ENCODE measurements at regions not wholly inside any gene's neighbourhood (a gene's known extent, or its start where the extent isn't known, plus 50 kb on each side); places are given as distances from the start of the nearest gene placed in this dataset.

- H3K4me1 ChIP-seq (ENCODE audit: control insufficient read depth in 2 of 2, insufficient read depth in 2 of 2, low read length in 2 of 2): no peaks in the 10 kb centered on the region
- no peak overlapping the region for H3K4me3 ChIP-seq (ENCODE audit: low read length in 2 of 2)
- no peaks in the 10 kb centered on the region for H3K36me3 ChIP-seq (ENCODE audit: control insufficient read depth in 2 of 2, insufficient read depth in 2 of 2, low read length in 1 of 2)
- WGBS: 94% methylated on average over 2 of the region's 2 CpGs
- no peak overlapping the region for H3K27ac ChIP-seq (ENCODE audit: low read depth in 1 of 2, low read length in 1 of 2)
- peaks cover 0 to 2% of the 10 kb centered on the region in 2 donors for H3K9me3 ChIP-seq (ENCODE audit: control insufficient read depth in 2 of 2, insufficient read depth in 1 of 2, low read length in 1 of 2)
- no peaks in the 10 kb centered on the region for H3K27me3 ChIP-seq (ENCODE audit: control insufficient read depth in 2 of 2, insufficient read depth in 1 of 2, low read length in 1 of 2)
- no peak for DNase-seq (ENCODE audit: low read depth in 6 of 9, low spot score in 9 of 9)
Observed at GRCh38 chr13:34358811-34359513, 541.0 kb downstream of the RFC3 start.

GRCh38 chr13:34360702-34361101 is 542.8 kb downstream of the RFC3 start:
- H3K36me3 ChIP-seq (ENCODE audit: control insufficient read depth in 2 of 2, insufficient read depth in 2 of 2, low read length in 1 of 2): no peaks in the 10 kb centered on the region
- no peaks in the 10 kb centered on the region for H3K27me3 ChIP-seq (ENCODE audit: control insufficient read depth in 2 of 2, insufficient read depth in 1 of 2, low read length in 1 of 2)
- DNase-seq (ENCODE audit: low read depth in 6 of 9, low spot score in 9 of 9): no peak
- no peak overlapping the region for H3K4me3 ChIP-seq (ENCODE audit: low read length in 2 of 2)
- no peaks in the 10 kb centered on the region for H3K4me1 ChIP-seq (ENCODE audit: control insufficient read depth in 2 of 2, insufficient read depth in 2 of 2, low read length in 2 of 2)
- no peak overlapping the region for H3K27ac ChIP-seq (ENCODE audit: low read depth in 1 of 2, low read length in 1 of 2)
- peaks cover 0 to 2% of the 10 kb centered on the region in 2 donors for H3K9me3 ChIP-seq (ENCODE audit: control insufficient read depth in 2 of 2, insufficient read depth in 1 of 2, low read length in 1 of 2)

GRCh38 chr13:34361560-34361959 is 543.6 kb downstream of the RFC3 start:
- no peak for DNase-seq (ENCODE audit: low read depth in 6 of 9, low spot score in 9 of 9)
- H3K36me3 ChIP-seq (ENCODE audit: control insufficient read depth in 2 of 2, insufficient read depth in 2 of 2, low read length in 1 of 2): no peaks in the 10 kb centered on the region
- peaks cover 2 to 3% of the 10 kb centered on the region in 2 donors for H3K9me3 ChIP-seq (ENCODE audit: control insufficient read depth in 2 of 2, insufficient read depth in 1 of 2, low read length in 1 of 2)
- 81% methylated on average over 4 of the region's 4 CpGs for WGBS
- no peaks in the 10 kb centered on the region for H3K4me1 ChIP-seq (ENCODE audit: control insufficient read depth in 2 of 2, insufficient read depth in 2 of 2, low read length in 2 of 2)
- H3K27ac ChIP-seq (ENCODE audit: low read depth in 1 of 2, low read length in 1 of 2): no peak overlapping the region
- no peak overlapping the region for H3K4me3 ChIP-seq (ENCODE audit: low read length in 2 of 2)
- H3K27me3 ChIP-seq (ENCODE audit: control insufficient read depth in 2 of 2, insufficient read depth in 1 of 2, low read length in 1 of 2): no peaks in the 10 kb centered on the region

- Histone ChIP-seq H3K9me3 (ENCODE audit: control insufficient read depth in 2 of 2, insufficient read depth in 1 of 2, low read length in 1 of 2) (peaks cover 0 to 3% of the 10 kb centered on the region in 2 donors), H3K27ac (ENCODE audit: low read depth in 1 of 2, low read length in 1 of 2) (no peak overlapping the region), H3K4me3 (ENCODE audit: low read length in 2 of 2) (no peak overlapping the region), H3K27me3 (ENCODE audit: control insufficient read depth in 2 of 2, insufficient read depth in 1 of 2, low read length in 1 of 2) (no peaks in the 10 kb centered on the region), H3K4me1 (ENCODE audit: control insufficient read depth in 2 of 2, insufficient read depth in 2 of 2, low read length in 2 of 2) (no peaks in the 10 kb centered on the region), H3K36me3 (ENCODE audit: control insufficient read depth in 2 of 2, insufficient read depth in 2 of 2, low read length in 1 of 2) (no peaks in the 10 kb centered on the region)
- WGBS: 94% methylated on average over 4 of the region's 4 CpGs
- DNase-seq (ENCODE audit: low read depth in 6 of 9, low spot score in 9 of 9): no peak
Observed at GRCh38 chr13:34363266-34363665, 545.3 kb downstream of the RFC3 start.

- H3K27me3 ChIP-seq (ENCODE audit: control insufficient read depth in 2 of 2, insufficient read depth in 1 of 2, low read length in 1 of 2): no peaks in the 10 kb centered on the region
- 90% methylated on average over 1 of the region's 1 CpG for WGBS
- no peak for DNase-seq (ENCODE audit: low read depth in 6 of 9, low spot score in 9 of 9)
- H3K27ac ChIP-seq (ENCODE audit: low read depth in 1 of 2, low read length in 1 of 2): no peak overlapping the region
- H3K9me3 ChIP-seq (ENCODE audit: control insufficient read depth in 2 of 2, insufficient read depth in 1 of 2, low read length in 1 of 2): peaks cover 0 to 3% of the 10 kb centered on the region in 2 donors
- no peaks in the 10 kb centered on the region for H3K36me3 ChIP-seq (ENCODE audit: control insufficient read depth in 2 of 2, insufficient read depth in 2 of 2, low read length in 1 of 2)
- no peak overlapping the region for H3K4me3 ChIP-seq (ENCODE audit: low read length in 2 of 2)
- no peaks in the 10 kb centered on the region for H3K4me1 ChIP-seq (ENCODE audit: control insufficient read depth in 2 of 2, insufficient read depth in 2 of 2, low read length in 2 of 2)
Observed at GRCh38 chr13:34364633-34365032, 546.7 kb downstream of the RFC3 start.

- H3K36me3 ChIP-seq (ENCODE audit: control insufficient read depth in 2 of 2, insufficient read depth in 2 of 2, low read length in 1 of 2): no peaks in the 10 kb centered on the region
- 41% methylated on average over 1 of the region's 1 CpG for WGBS
- DNase-seq (ENCODE audit: low read depth in 6 of 9, low spot score in 9 of 9): no peak
Observed at GRCh38 chr13:34369931-34370330, 552.0 kb downstream of the RFC3 start.

GRCh38 chr13:34371108-34371507 is 553.2 kb downstream of the RFC3 start:
- H3K36me3 ChIP-seq (ENCODE audit: control insufficient read depth in 2 of 2, insufficient read depth in 2 of 2, low read length in 1 of 2): no peaks in the 10 kb centered on the region
- no peaks in the 10 kb centered on the region for H3K27me3 ChIP-seq (ENCODE audit: control insufficient read depth in 2 of 2, insufficient read depth in 1 of 2, low read length in 1 of 2)
- 51% methylated on average over 2 of the region's 2 CpGs for WGBS
- H3K9me3 ChIP-seq (ENCODE audit: control insufficient read depth in 2 of 2, insufficient read depth in 1 of 2, low read length in 1 of 2): peaks cover 0 to 3% of the 10 kb centered on the region in 2 donors
- no peak overlapping the region for H3K4me3 ChIP-seq (ENCODE audit: low read length in 2 of 2)
- no peak overlapping the region for H3K27ac ChIP-seq (ENCODE audit: low read depth in 1 of 2, low read length in 1 of 2)
- H3K4me1 ChIP-seq (ENCODE audit: control insufficient read depth in 2 of 2, insufficient read depth in 2 of 2, low read length in 2 of 2): no peaks in the 10 kb centered on the region
- DNase-seq (ENCODE audit: low read depth in 6 of 9, low spot score in 9 of 9): no peak

More at GRCh38 chr13:34369931-34370330, 552.0 kb downstream of the RFC3 start:
- no peaks in the 10 kb centered on the region for H3K27me3 ChIP-seq (ENCODE audit: control insufficient read depth in 2 of 2, insufficient read depth in 1 of 2, low read length in 1 of 2)
- H3K4me1 ChIP-seq (ENCODE audit: control insufficient read depth in 2 of 2, insufficient read depth in 2 of 2, low read length in 2 of 2): no peaks in the 10 kb centered on the region
- no peak overlapping the region for H3K27ac ChIP-seq (ENCODE audit: low read depth in 1 of 2, low read length in 1 of 2)
- H3K9me3 ChIP-seq (ENCODE audit: control insufficient read depth in 2 of 2, insufficient read depth in 1 of 2, low read length in 1 of 2): peaks cover 0 to 3% of the 10 kb centered on the region in 2 donors
- no peak overlapping the region for H3K4me3 ChIP-seq (ENCODE audit: low read length in 2 of 2)

- WGBS: 86% methylated on average over 3 of the region's 3 CpGs
- no peak overlapping the region for H3K27ac ChIP-seq (ENCODE audit: low read depth in 1 of 2, low read length in 1 of 2)
- H3K36me3 ChIP-seq (ENCODE audit: control insufficient read depth in 2 of 2, insufficient read depth in 2 of 2, low read length in 1 of 2): no peaks in the 10 kb centered on the region
- no peaks in the 10 kb centered on the region for H3K27me3 ChIP-seq (ENCODE audit: control insufficient read depth in 2 of 2, insufficient read depth in 1 of 2, low read length in 1 of 2)
- H3K4me1 ChIP-seq (ENCODE audit: control insufficient read depth in 2 of 2, insufficient read depth in 2 of 2, low read length in 2 of 2): no peaks in the 10 kb centered on the region
- H3K4me3 ChIP-seq (ENCODE audit: low read length in 2 of 2): no peak overlapping the region
- no peak for DNase-seq (ENCODE audit: low read depth in 6 of 9, low spot score in 9 of 9)
- H3K9me3 ChIP-seq (ENCODE audit: control insufficient read depth in 2 of 2, insufficient read depth in 1 of 2, low read length in 1 of 2): no peaks in the 10 kb centered on the region
Observed at GRCh38 chr13:34371645-34372395, 553.9 kb downstream of the RFC3 start.

GRCh38 chr13:34372581-34372980 is 554.6 kb downstream of the RFC3 start:
- DNase-seq (ENCODE audit: low read depth in 6 of 9, low spot score in 9 of 9): no peak
- Histone ChIP-seq H3K4me1 (ENCODE audit: control insufficient read depth in 2 of 2, insufficient read depth in 2 of 2, low read length in 2 of 2) (no peaks in the 10 kb centered on the region), H3K9me3 (ENCODE audit: control insufficient read depth in 2 of 2, insufficient read depth in 1 of 2, low read length in 1 of 2) (no peaks in the 10 kb centered on the region), H3K4me3 (ENCODE audit: low read length in 2 of 2) (no peak overlapping the region), H3K36me3 (ENCODE audit: control insufficient read depth in 2 of 2, insufficient read depth in 2 of 2, low read length in 1 of 2) (no peaks in the 10 kb centered on the region), H3K27me3 (ENCODE audit: control insufficient read depth in 2 of 2, insufficient read depth in 1 of 2, low read length in 1 of 2) (no peaks in the 10 kb centered on the region), H3K27ac (ENCODE audit: low read depth in 1 of 2, low read length in 1 of 2) (no peak overlapping the region)
- WGBS: 78% methylated on average over 4 of the region's 4 CpGs

All from thymus (tissue), 11 donors.